K562 (cell line): ENCODE measurements at regions not wholly inside any gene's neighbourhood (a gene's known extent, or its start where the extent isn't known, plus 50 kb on each side); places are given as distances from the start of the nearest gene placed in this dataset.

Experiments used
- ATAC-seq: fragments of 200-7000 bp; cut with Tn5 transposase; 3 replicates; pipeline ENCODE4 v1.9.1; 2020; ENCODE audit warnings: moderate library complexity
- BruUV-seq: library from RNA; stranded (reverse); fragments of 400-500 nt; replicated peaks from 2 replicates; lab custom pipeline; 2021; lab: Mats Ljungman, UMichigan
- CTCF ChIA-PET: fragments of 300-600 bp; formaldehyde crosslinking; extraction: SDS; loops from one replicate; lab custom pipeline; 2021; ENCODE audit warnings: low intra/inter-chr PET ratio; lab: Yijun Ruan, JAX
- POLR2A ChIA-PET: fragments of 300-600, 350-650 bp; sonication (Branson Sonifier 250); formaldehyde crosslinking; extraction: SDS; loops from one replicate; lab custom pipeline; 2021; ENCODE audit warnings: antibody characterized with exemption, inconsistent platforms; lab: Yijun Ruan, JAX
- DNase-seq, 4 experiments: peaks; one replicate each; pipeline versions ENCODE4 v3.0.0 to v3.0.0-alpha.2; 2011 to 2018; ENCODE audit warnings: low spot score in 3 of 4, mixed read lengths in 3 of 4; ENCODE audit errors: extremely low read depth in 1 of 4
- FAIRE-seq: peaks from 2 replicates; lab custom pipeline; 2011; peaks lifted over from hg19 to GRCh38; lab: Jason Lieb, UNC
- H2AFZ ChIP-seq: 2 replicates; pipeline ENCODE4 v1.6.0; 2011; ENCODE audit warnings: low read depth, low read length, control low read depth, inconsistent platforms
- H3K27ac ChIP-seq: fragments of 200-600 bp; 3 replicates; pipeline ENCODE4 v1.8.0; 2011; ENCODE audit warnings: low read depth, mild to moderate bottlenecking, control low read depth, inconsistent platforms, low read length, moderate library complexity, mixed read lengths; ENCODE audit errors: extremely low read depth
- H3K27me3 ChIP-seq, 2 experiments: fragments of 300-600 bp in 1 of 2; 2 replicates in 1 of 2; 3 replicates in 1 of 2; pipeline versions ENCODE4 v1.6.0 to v1.8.0; 2011; ENCODE audit warnings: inconsistent platforms in 2 of 2, low read length in 2 of 2, mild to moderate bottlenecking in 1 of 2, mixed read lengths in 1 of 2, moderate library complexity in 1 of 2; ENCODE audit not compliant: control insufficient read depth in 2 of 2, insufficient read depth in 2 of 2
- H3K36me3 ChIP-seq: fragments of 300-600 bp; 3 replicates; pipeline ENCODE4 v1.8.0; 2011; ENCODE audit warnings: mild to moderate bottlenecking, low read length, inconsistent platforms; ENCODE audit not compliant: control insufficient read depth, insufficient read depth
- H3K4me1 ChIP-seq, 2 experiments: fragments of 200-600 bp in 1 of 2; replicated peaks in 1 of 2; 2 replicates in 1 of 2; 3 replicates in 1 of 2; pipeline versions ENCODE4 v1.5.1 to v1.8.0; 2011; ENCODE audit warnings: inconsistent platforms in 2 of 2, low read length in 2 of 2, mild to moderate bottlenecking in 1 of 2, mixed read lengths in 1 of 2, moderate library complexity in 1 of 2; ENCODE audit not compliant: control insufficient read depth in 2 of 2, insufficient read depth in 2 of 2
- H3K4me2 ChIP-seq: 2 replicates; pipeline ENCODE4 v1.6.1; 2011; ENCODE audit warnings: low read length, control low read depth, inconsistent platforms, mixed read lengths; ENCODE audit not compliant: insufficient read depth
- H3K4me3 ChIP-seq: fragments of 200-600 bp; sonication (generic), shearing (Covaris generic); 2 replicates; pipeline ENCODE4 v1.5.1; 2016; ENCODE audit warnings: control low read depth, inconsistent platforms
- H3K79me2 ChIP-seq: fragments of 200-600 bp; 3 replicates; pipeline ENCODE4 v1.8.0; 2011; ENCODE audit warnings: low read length, inconsistent platforms; ENCODE audit not compliant: control insufficient read depth, insufficient read depth
- H3K9ac ChIP-seq, 2 experiments: 2 replicates each; pipeline versions ENCODE4 v1.6.0 to v1.6.1; 2011; ENCODE audit warnings: low read depth in 2 of 2, low read length in 2 of 2, control low read depth in 1 of 2, inconsistent platforms in 1 of 2, mild to moderate bottlenecking in 1 of 2, mixed read lengths in 1 of 2; ENCODE audit not compliant: insufficient read depth in 1 of 2
- H3K9me1 ChIP-seq: one replicate; pipeline ENCODE4 v1.6.0; 2011; ENCODE audit warnings: inconsistent platforms, mild to moderate bottlenecking, low read length, moderate library complexity; ENCODE audit not compliant: control insufficient read depth, insufficient read depth
- H3K9me3 ChIP-seq: replicated peaks from 2 replicates; pipeline ENCODE4 v1.5.1; 2011; ENCODE audit warnings: low read depth, low read length, inconsistent platforms; ENCODE audit not compliant: control insufficient read depth, insufficient read depth
- H4K20me1 ChIP-seq: replicated peaks from 2 replicates; pipeline ENCODE4 v1.6.1; 2011; ENCODE audit warnings: low read length, inconsistent platforms, mixed read lengths; ENCODE audit not compliant: control insufficient read depth, insufficient read depth
- CBFB ChIP-seq: sonication (generic); formaldehyde crosslinking; IDR thresholded peaks from 2 replicates; pipeline ENCODE4 v1.4.0; 2020; ENCODE audit warnings: mild to moderate bottlenecking, missing genetic modification reagents
- GABPB1 ChIP-seq: sonication (generic); formaldehyde crosslinking; IDR thresholded peaks from 2 replicates; pipeline ENCODE4 v1.8.0; 2022; ENCODE audit warnings: mild to moderate bottlenecking, missing genetic modification reagents
- HNRNPLL ChIP-seq: fragments of 200-400 bp; formaldehyde crosslinking; IDR thresholded peaks from 2 replicates; pipeline ENCODE4 v1.6.1; 2017; ENCODE audit warnings: low read length, low read depth, mild to moderate bottlenecking; ENCODE audit not compliant: poor library complexity, severe bottlenecking
- MAZ ChIP-seq, 2 experiments: fragments of 450-650 bp in 1 of 2; sonication (generic) in 1 of 2; formaldehyde crosslinking; IDR thresholded peaks in 1 of 2; conservative IDR thresholded peaks in 1 of 2; 2 replicates each; pipeline versions ENCODE4 v1.4.0 to v1.5.0; 2020; ENCODE audit warnings: mild to moderate bottlenecking in 1 of 2, missing genetic modification reagents in 1 of 2
- MECOM ChIP-seq: fragments of 250-450 bp; sonication (Bioruptor Pico); IDR thresholded peaks from 2 replicates; pipeline ENCODE4 v1.8.0; 2022; ENCODE audit warnings: inconsistent platforms
- MEF2D ChIP-seq: conservative IDR thresholded peaks from 2 replicates; pipeline ENCODE4 v1.6.1; 2016; ENCODE audit warnings: low read depth, missing genetic modification characterization, missing compliant biosample characterization
- NR2F6 ChIP-seq: fragments of 450-650 bp; formaldehyde crosslinking; IDR thresholded peaks from 2 replicates; pipeline ENCODE4 v1.4.0; 2020; ENCODE audit warnings: mild to moderate bottlenecking
- RBM34 ChIP-seq: fragments of 200-400 bp; formaldehyde crosslinking; IDR thresholded peaks from 2 replicates; pipeline ENCODE4 v1.6.1; 2018; ENCODE audit warnings: low read length, borderline replicate concordance; ENCODE audit not compliant: insufficient read depth
- SP1 ChIP-seq: sonication (generic); formaldehyde crosslinking; IDR thresholded peaks from 2 replicates; pipeline ENCODE4 v1.8.1; 2022; ENCODE audit warnings: mild to moderate bottlenecking, missing genetic modification reagents
- ZBTB49 ChIP-seq: sonication (generic); formaldehyde crosslinking; IDR thresholded peaks from 2 replicates; pipeline ENCODE4 v1.8.0; 2022; ENCODE audit warnings: missing genetic modification reagents, mild to moderate bottlenecking, borderline replicate concordance
- ZNF184 ChIP-seq: sonication (generic); formaldehyde crosslinking; IDR thresholded peaks from 2 replicates; pipeline ENCODE4 v1.5.0; 2020; ENCODE audit warnings: missing genetic modification reagents
- ZNF445 ChIP-seq: fragments of 250-450 bp; sonication (Bioruptor Pico); IDR thresholded peaks from 2 replicates; pipeline ENCODE4 v1.4.0; 2020; ENCODE audit warnings: low read depth, mild to moderate bottlenecking, moderate library complexity
- ZNF592 ChIP-seq: fragments of 450-650 bp; IDR thresholded peaks from 2 replicates; pipeline ENCODE4 v1.6.1; 2017; ENCODE audit warnings: antibody characterized with exemption, mild to moderate bottlenecking
- WGBS: fragments of 100-300 bp; shearing (Covaris generic); methylation state at CpG from one replicate; pipeline ENCODE4 v1.1.6; 2016; ENCODE audit warnings: low coverage, mixed read lengths; ENCODE audit not compliant: insufficient coverage; ENCODE audit errors: missing lambda C conversion rate; 5-methylcytosine and 5-hydroxymethylcytosine counted together
- in situ Hi-C: fragments of 300-500 bp; cut with MboI; formaldehyde crosslinking; loops from 4 replicates; pipeline ENCODE4 v1.15.0; 2018; ENCODE audit warnings: inconsistent platforms, mixed read lengths
- intact Hi-C: fragments of 100-400 bp; cut with micrococcal nuclease; formaldehyde crosslinking; loops from 2 replicates; pipeline ENCODE4 v1.14.2; 2022
- TF ChIP-seq, protein P1 (sequence below): fragments of 450-650 bp; IDR thresholded peaks from 2 replicates; pipeline ENCODE4 v1.6.1; 2014; ENCODE audit warnings: low read depth, mild to moderate bottlenecking, moderate library complexity, borderline replicate concordance

- CTCF ChIA-PET, result no interaction called here
Measured at GRCh38 chr9:110027671-110028081, 180.3 kb downstream of the C9orf152 start.

More at GRCh38 chr9:110027671-110028081, 180.3 kb downstream of the C9orf152 start:
- H2AFZ ChIP-seq, result no peak overlapping the region
- no peak overlapping the region for H3K9ac ChIP-seq
- 2% methylated on average over 6 of the region's 6 CpGs for WGBS
- in situ Hi-C loops, result no loop called here
- no peaks in the 10 kb centered on the region for H3K9me3 ChIP-seq
- H3K4me3 ChIP-seq, result no peak overlapping the region
- H4K20me1 ChIP-seq, result no peaks in the 10 kb centered on the region
- H3K36me3 ChIP-seq, result no peaks in the 10 kb centered on the region
- BruUV-seq, result no TSS peak
- no peaks in the 10 kb centered on the region for H3K4me1 ChIP-seq
- H3K4me2 ChIP-seq, result no peak overlapping the region
- POLR2A ChIA-PET, result no interaction called here
- no peaks in the 10 kb centered on the region for H3K79me2 ChIP-seq
- no peaks in the 10 kb centered on the region for H3K9me1 ChIP-seq
- TF ChIP-seq GABPB1 (no peak), ZNF184 (CRISPR knock-in tag) (no peak), MAZ (CRISPR knock-in tag; conservative IDR thresholded peaks at IDR 0.05 in 1 of 2, IDR thresholded peaks at IDR 0.05 in 1 of 2) (no peak), ZBTB49 (no peak), CBFB (CRISPR knock-in tag) (no peak), SP1 (CRISPR knock-in tag) (no peak), MECOM (CRISPR knock-in tag) (no peak), ZNF445 (CRISPR knock-in tag) (no peak), RBM34 (no peak), HNRNPLL (no peak), ZNF592 (no peak), MEF2D (no peak), NR2F6 (CRISPR knock-in tag) (no peak)
- TF ChIP-seq, protein P1, sequence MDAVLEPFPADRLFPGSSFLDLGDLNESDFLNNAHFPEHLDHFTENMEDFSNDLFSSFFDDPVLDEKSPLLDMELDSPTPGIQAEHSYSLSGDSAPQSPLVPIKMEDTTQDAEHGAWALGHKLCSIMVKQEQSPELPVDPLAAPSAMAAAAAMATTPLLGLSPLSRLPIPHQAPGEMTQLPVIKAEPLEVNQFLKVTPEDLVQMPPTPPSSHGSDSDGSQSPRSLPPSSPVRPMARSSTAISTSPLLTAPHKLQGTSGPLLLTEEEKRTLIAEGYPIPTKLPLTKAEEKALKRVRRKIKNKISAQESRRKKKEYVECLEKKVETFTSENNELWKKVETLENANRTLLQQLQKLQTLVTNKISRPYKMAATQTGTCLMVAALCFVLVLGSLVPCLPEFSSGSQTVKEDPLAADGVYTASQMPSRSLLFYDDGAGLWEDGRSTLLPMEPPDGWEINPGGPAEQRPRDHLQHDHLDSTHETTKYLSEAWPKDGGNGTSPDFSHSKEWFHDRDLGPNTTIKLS, result no peak
- TF ChIP-seq, all 486 proteins: peak for 0
- FAIRE-seq, result no peak
- Histone ChIP-seq H3K27me3 (no peaks in the 10 kb centered on the region), H3K27ac (no peak overlapping the region)
- intact Hi-C loops, result no loop called here
- ATAC-seq, result no peak
- DNase-seq, result no peak
